Ramos (cell line): ENCODE measurements at regions not wholly inside any gene's neighbourhood (a gene's known extent, or its start where the extent isn't known, plus 50 kb on each side); places are given as distances from the start of the nearest gene placed in this dataset.
"Not testable (repeated sequence)": the region's sequence is repeated elsewhere in the genome, so short reads cannot be mapped to it uniquely, and the experiment has no call there.

Experiments
- in situ Hi-C: fragments of 300-500 bp; cut with MboI; formaldehyde crosslinking; loops from one replicate; pipeline ENCODE4 v1.14.3; 2022; ENCODE audit warnings: low sequenced_read_pairs; ENCODE audit not compliant: unreplicated experiment

GRCh38 chr11:43135966-43136534 is 175.7 kb upstream of the API5 start:
- in situ Hi-C loops = no loop called here

DNA sequence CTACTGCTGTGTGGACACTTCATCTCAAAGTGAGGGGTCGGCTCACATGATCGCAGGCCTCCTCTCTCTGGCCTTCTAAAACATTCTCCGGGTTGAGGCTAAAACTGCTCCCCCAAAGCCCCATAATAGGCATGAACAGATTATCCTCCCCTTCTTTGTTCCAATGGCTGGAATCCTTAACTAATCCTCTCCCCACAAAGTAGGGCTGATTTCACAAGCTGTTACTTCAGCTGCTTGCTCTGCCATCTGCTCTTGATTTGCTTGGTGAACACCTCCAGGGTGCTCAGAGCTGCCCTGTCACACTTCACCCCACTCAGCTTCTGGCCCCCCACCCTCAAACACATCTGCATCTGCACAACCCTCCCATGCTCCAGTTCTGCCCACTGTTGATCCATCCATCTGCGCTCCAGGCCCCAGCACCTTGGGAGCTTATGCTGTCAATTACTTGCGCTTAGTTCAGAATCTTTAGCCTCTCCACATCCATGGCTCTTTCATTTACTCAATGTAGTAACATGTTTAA is 173.1 kb upstream of the API5 start:
- in situ Hi-C loops = no loop called here

DNA sequence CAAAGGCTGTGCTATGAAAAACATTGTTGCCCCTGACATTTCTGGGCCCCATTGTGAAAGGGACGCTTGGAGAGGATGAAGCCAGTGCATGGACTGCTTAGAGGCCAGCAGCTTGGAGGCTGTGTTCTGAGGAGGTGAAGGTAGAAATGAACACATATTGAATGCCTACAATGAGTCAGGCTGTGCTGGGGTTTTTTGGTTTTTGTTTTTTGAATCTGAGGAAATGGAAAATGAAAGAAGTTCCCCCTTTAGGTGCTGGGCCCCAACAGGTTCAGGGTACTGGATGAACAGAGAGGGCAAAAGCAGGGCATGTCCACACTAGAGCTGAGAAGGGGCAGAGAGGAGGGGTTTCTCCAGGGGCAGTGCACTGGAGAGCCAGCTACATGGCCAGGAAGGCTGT is 166.1 kb upstream of the API5 start:
- in situ Hi-C loops = no loop called here

- in situ Hi-C loops = no loop called here
These were observed 161.1 kb upstream of the API5 start for GRCh38 chr11:43150697-43151096.

DNA sequence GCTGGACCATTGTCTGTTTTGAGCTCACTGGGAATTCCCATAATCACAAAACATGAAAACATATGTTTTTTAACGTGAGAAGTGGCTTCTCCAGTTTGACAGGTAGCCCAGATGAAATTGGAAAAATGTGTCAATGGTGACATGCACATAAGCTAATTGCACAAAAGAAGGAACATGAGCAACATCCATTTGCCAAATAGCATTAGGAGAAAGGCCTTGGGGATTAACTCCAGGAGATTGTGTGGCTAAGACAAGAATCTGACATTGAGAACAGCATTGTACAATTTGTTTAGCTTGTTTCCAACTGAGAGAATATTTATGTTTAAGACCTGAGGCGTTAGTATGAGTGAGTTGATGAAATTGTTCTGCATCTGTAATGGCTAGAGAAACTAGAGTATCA is 147.0 kb upstream of the API5 start:
- in situ Hi-C loops = no loop called here

- in situ Hi-C loops = not testable (repeated sequence)
These were observed 146.4 kb upstream of the API5 start for GRCh38 chr11:43165393-43165792.

GRCh38 chr11:43168241-43168640 is 143.6 kb upstream of the API5 start:
- in situ Hi-C loops = not testable (repeated sequence)

DNA sequence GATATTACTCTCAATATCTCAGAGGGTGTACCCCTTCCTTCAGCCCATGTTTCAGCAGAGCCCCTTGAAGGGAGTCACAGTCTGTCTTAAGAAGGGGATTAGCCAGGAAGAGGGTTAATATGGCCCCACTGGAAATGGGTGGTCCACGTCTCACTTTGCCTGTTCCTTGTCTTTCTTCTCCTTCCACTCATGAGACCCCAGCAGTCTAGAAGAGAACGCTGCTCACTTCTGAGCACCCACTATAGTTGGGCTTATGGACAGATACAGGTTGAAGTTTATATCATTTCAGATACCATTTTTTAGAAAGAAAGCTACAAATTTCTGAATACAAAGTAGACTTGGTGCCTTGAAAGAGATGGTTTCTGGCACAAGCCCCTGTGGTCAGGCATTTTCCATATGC is 139.3 kb upstream of the API5 start:
- in situ Hi-C loops = no loop called here

DNA sequence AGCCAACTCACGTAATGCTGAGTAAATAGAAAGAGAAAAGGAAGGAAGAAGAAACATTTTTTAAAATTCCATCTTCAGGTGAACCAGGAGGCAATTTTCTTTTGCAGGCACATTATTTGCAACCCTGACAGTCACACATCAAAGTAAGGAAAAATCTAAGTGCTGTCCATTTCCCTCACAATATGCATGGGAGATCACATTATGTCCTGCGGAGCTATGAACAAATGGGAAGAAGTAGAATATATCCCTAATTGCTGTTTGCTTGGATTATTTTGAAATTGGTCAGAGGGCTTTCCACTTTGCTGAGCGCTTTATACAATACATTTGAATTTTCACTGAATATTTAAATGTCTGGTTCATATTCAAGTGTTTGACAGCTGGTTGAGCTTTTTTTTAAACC is 133.8 kb upstream of the API5 start:
- in situ Hi-C loops = no loop called here

DNA sequence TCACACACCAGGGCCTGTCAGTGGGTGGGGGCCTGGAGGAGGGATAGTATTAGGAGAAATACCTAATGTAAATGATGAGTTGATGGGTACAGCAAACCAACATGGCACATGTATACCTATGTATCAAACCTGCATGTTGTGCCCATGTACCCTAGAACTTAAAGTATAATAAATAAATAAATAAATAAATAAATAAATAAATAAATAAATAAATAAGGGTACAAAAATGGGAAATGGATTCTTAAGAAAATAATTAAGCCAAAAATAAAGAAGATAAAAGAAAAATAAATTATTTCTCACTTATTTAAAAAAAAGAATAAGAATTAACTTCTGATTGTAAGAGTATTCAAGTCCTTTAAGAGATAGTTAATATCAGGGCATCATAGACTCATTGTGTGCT is 117.3 kb upstream of the API5 start:
- in situ Hi-C loops = not testable (repeated sequence)

DNA sequence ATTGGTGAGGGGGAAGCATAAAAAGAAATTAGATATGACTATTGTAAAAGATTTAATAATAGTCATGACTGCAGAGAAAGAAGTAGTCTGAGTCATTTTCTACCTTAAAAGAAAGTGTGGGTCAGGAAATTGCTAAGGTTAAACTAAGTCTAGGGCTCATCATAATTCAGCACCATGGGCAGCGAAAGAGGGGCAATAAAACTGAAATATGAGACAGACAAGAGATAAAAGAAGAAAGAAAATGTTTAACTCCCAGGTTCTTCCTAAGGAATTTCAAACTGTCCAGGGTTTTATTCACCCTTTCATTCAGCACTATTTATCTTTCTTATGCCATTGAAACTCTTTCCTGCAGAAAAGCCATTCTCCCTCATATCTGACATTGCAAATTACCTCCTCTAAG is 114.4 kb upstream of the API5 start:
- in situ Hi-C loops = no loop called here

DNA sequence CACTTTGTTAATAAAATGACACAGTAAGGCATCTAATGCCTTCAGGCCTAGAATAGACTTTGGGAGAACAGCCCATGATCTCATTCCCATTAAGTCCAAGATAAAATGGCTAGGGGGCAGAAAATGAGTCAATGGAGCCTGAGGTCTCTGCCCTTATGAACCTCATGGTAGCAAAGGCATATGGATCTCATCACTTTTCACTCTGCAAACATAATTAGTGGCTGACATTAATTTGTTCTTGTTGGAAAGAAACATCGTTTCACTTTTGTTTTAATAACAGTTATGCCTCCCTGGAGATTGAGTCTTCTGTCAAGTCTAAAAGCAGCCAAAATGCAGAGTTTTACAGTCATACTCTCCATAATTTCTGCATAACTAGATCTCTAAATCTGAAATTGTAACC is 111.8 kb upstream of the API5 start:
- in situ Hi-C loops = no loop called here

GRCh38 chr11:43212279-43212678 is 99.5 kb upstream of the API5 start:
- in situ Hi-C loops = no loop called here

DNA sequence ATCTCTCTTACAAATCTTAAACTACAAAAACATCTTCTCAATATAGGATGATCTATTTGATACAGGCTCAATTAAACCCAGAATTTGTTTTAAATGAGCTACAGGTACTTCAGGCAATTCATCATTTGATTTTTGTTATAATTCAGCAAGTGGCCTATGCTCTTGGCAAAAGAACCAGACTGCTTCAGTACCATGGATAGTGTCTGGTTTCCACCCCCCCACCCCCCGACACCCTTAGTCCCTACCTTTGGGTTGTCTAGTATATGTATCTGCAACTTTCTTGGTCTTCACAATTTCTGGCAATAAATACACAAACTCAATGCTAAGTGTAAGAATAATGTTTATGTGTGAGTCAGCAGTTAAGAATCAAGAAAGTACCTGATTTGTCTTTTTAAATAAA is 97.3 kb upstream of the API5 start:
- in situ Hi-C loops = no loop called here

DNA sequence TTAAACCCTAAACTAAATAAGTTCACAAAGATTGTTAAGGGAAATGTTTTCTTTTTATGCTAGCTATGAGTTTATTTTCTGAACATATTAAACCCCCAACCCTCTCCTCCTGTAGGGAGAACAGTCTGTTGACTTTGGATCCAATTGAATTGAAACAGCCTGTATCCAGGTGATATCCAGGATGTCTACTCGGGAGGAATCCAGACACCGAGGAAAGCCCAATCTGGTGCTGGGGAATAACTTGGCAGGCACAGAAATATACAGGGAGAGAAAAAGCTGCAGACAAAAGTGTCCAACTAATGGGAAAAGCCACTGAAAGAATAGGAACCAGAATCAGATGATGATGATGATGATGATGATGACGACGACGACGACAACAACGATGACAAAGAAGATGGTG is 93.9 kb upstream of the API5 start:
- in situ Hi-C loops = no loop called here

DNA sequence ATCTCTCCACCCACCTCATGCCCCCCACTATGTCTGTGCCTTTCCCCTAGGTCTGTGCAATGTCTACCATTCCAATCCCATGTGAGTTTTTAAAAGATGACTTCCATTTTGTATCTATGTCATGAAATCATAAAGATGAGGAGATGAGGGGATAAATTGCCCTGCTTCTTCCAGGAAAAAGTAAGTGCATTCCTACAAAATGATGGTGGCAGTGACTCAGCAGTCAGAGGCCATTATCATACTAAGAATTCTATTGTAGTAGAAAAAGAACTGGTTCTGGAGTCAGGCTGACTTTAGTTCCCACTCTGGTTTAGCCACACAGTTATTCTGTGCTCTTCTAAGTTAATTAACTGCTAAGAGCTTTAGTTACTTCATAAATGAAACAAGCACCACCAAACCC is 89.6 kb upstream of the API5 start:
- in situ Hi-C loops = no loop called here

- in situ Hi-C loops = no loop called here
These were observed 88.8 kb upstream of the API5 start for GRCh38 chr11:43223026-43223425.

DNA sequence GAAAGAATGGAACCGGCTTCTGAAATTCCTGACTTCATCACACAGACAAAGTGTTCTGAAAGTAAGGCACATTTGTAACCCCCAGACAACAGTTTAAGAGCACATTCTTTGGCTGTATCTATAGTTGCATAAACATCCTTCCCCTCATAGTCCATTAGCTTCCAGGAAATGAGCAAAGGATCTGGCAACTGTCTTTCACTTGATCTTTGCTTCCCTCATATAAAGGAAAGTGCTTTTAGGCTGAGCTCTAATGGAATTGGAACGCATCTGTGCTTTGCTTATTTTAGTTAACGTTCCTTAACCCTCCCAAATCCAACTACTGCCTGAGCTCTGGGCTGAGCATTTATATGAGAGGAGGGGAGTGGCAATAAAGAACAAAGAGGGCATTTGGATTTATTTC is 76.9 kb upstream of the API5 start:
- in situ Hi-C loops = no loop called here

GRCh38 chr11:43238341-43238740 is 73.5 kb upstream of the API5 start:
- in situ Hi-C loops = no loop called here

DNA sequence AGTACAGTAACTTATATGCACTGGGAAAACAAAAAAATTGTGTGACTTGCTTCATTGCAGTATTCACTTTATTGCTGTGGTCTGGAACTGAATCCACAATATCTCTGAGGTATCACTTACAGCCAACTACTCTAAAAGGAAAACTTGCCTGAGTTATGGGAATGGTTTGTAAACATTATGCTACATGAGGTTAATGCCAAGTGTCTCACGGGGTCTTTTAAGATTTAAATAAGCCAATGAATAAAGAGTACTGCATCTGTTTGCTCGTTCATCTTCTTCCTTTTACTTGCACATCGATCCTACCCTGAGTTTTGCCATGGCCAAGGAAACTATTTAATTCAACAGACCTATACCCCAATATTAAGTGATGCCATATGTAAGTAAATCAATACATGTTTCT is 72.0 kb upstream of the API5 start:
- in situ Hi-C loops = no loop called here

DNA sequence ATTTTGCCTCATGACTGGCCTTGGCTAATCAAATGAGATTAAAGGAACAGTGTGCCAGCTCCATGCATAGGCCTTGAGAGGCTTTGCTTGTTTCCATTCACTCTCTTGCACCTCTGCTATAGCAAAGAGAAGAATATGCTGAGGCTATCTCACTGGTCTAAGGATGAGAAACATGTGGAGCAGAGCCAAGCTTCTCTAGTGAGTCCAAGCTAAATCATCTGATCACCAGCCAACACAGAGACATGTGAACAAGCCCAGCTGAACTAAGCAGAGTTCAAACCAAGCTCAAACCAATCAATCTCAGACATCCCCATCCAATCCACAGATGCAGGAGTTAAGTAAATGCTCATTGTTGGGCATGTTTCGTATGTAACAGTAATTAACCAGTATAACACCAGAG is 69.4 kb upstream of the API5 start:
- in situ Hi-C loops = no loop called here

- in situ Hi-C loops = no loop called here
These were observed 67.9 kb upstream of the API5 start for GRCh38 chr11:43243927-43244326.

- in situ Hi-C loops = no loop called here
These were observed 66.3 kb upstream of the API5 start for GRCh38 chr11:43245466-43245865.
